H1 (cell line): ENCODE measurements at regions not wholly inside any gene's neighbourhood (a gene's known extent, or its start where the extent isn't known, plus 50 kb on each side); places are given as distances from the start of the nearest gene placed in this dataset.

Experiments used
- CTCF ChIA-PET: fragments of 300-600 bp; sonication (Branson Sonifier 250); formaldehyde crosslinking; loops from one replicate; lab custom pipeline; 2021; ENCODE audit not compliant: partially characterized antibody; lab: Charles Lee
- POLR2A ChIA-PET: fragments of 300-600 bp; sonication (Branson Sonifier 250); formaldehyde crosslinking; loops from one replicate; lab custom pipeline; 2021; ENCODE audit warnings: inconsistent platforms; ENCODE audit not compliant: partially characterized antibody; lab: Charles Lee
- DNase-seq, 2 experiments: peaks; one replicate each; pipeline versions ENCODE4 v3.0.0 to v3.0.0-alpha.2; 2010 to 2022; ENCODE audit warnings: low spot score in 2 of 2, low read depth in 1 of 2, mixed read lengths in 1 of 2
- FAIRE-seq: peaks from 2 replicates; lab custom pipeline; 2011; peaks lifted over from hg19 to GRCh38; lab: Jason Lieb, UNC
- H2AFZ ChIP-seq: 2 replicates; pipeline ENCODE4 v1.8.1; 2012; ENCODE audit warnings: low read length, inconsistent platforms
- H2AK5ac ChIP-seq: 2 replicates; pipeline ENCODE4 v1.6.1; 2013; ENCODE audit warnings: low read depth, low read length
- H2BK120ac ChIP-seq: replicated peaks from 2 replicates; pipeline ENCODE3; 2013; ENCODE audit warnings: low read depth, low read length, inconsistent platforms
- H2BK12ac ChIP-seq: 2 replicates; pipeline ENCODE4 v1.6.1; 2013; ENCODE audit warnings: low read depth, low read length
- H2BK15ac ChIP-seq: 2 replicates; pipeline ENCODE4 v1.6.1; 2013; ENCODE audit warnings: low read length
- H2BK20ac ChIP-seq: 2 replicates; pipeline ENCODE4 v1.6.1; 2013; ENCODE audit warnings: low read length
- H2BK5ac ChIP-seq: 2 replicates; pipeline ENCODE4 v1.6.1; 2013; ENCODE audit warnings: low read depth, low read length
- H3K14ac ChIP-seq: 2 replicates; pipeline ENCODE4 v1.6.1; 2013; ENCODE audit warnings: inconsistent platforms; ENCODE audit not compliant: insufficient read length
- H3K18ac ChIP-seq: 2 replicates; pipeline ENCODE4 v1.6.1; 2013; ENCODE audit warnings: low read length; ENCODE audit errors: extremely low read depth
- H3K23ac ChIP-seq: 2 replicates; pipeline ENCODE4 v1.6.1; 2013; ENCODE audit warnings: inconsistent platforms; ENCODE audit not compliant: insufficient read length
- H3K23me2 ChIP-seq: 2 replicates; pipeline ENCODE4 v1.6.1; 2013; ENCODE audit warnings: low read depth, low read length
- H3K27ac ChIP-seq: 2 replicates; pipeline ENCODE4 v1.6.1; 2011; ENCODE audit warnings: low read depth, low read length, inconsistent platforms
- H3K27me3 ChIP-seq, 4 experiments: replicated peaks in 1 of 4; 1 replicate in 1 of 4; 2 replicates in 3 of 4; pipeline versions ENCODE4 v1.6.1 to v1.8.1; 2011 to 2013; ENCODE audit warnings: low read length in 3 of 4, mild to moderate bottlenecking in 3 of 4, inconsistent platforms in 2 of 4, mixed read lengths in 2 of 4, moderate library complexity in 1 of 4; ENCODE audit not compliant: control insufficient read depth in 3 of 4, insufficient read depth in 3 of 4; ENCODE audit errors: extremely low read depth in 1 of 4
- H3K36me3 ChIP-seq, 4 experiments: 2 replicates each; pipeline versions ENCODE4 v1.6.1 to v1.8.1; 2011 to 2013; ENCODE audit warnings: mild to moderate bottlenecking in 4 of 4, low read length in 3 of 4, moderate library complexity in 2 of 4, control low read depth in 1 of 4, inconsistent platforms in 1 of 4; ENCODE audit not compliant: insufficient read depth in 4 of 4, control insufficient read depth in 2 of 4
- H3K4ac ChIP-seq: replicated peaks from 2 replicates; pipeline ENCODE3; 2013; ENCODE audit warnings: low read length, low read depth, mixed read lengths, inconsistent platforms; ENCODE audit not compliant: insufficient read length
- H3K4me1 ChIP-seq, 4 experiments: replicated peaks in 1 of 4; 1 replicate in 1 of 4; 2 replicates in 3 of 4; pipeline versions ENCODE4 v1.6.1 to v1.8.1; 2011 to 2013; ENCODE audit warnings: low read length in 3 of 4, inconsistent platforms in 2 of 4, mixed read lengths in 1 of 4; ENCODE audit not compliant: insufficient read depth in 4 of 4, control insufficient read depth in 3 of 4
- H3K4me2 ChIP-seq, 2 experiments: 2 replicates each; pipeline versions ENCODE4 v1.6.1 to v1.8.1; 2011 to 2013; ENCODE audit warnings: low read depth in 2 of 2, low read length in 2 of 2, control low read depth in 1 of 2, inconsistent platforms in 1 of 2, mild to moderate bottlenecking in 1 of 2; ENCODE audit not compliant: insufficient read depth in 1 of 2
- H3K4me3 ChIP-seq, 4 experiments: fragments of 200-600, 300-600 bp in 1 of 4; sonication (generic), shearing (Covaris generic), sonication (Bioruptor Twin) in 1 of 4; 2 replicates each; pipeline versions ENCODE4 v1.5.1 to v1.8.1; 2011 to 2016; ENCODE audit warnings: low read length in 4 of 4, low read depth in 3 of 4, control low read depth in 2 of 4, inconsistent platforms in 2 of 4, mild to moderate bottlenecking in 2 of 4, mixed read lengths in 1 of 4, moderate library complexity in 1 of 4; ENCODE audit not compliant: insufficient read depth in 2 of 4; ENCODE audit errors: extremely low read depth in 1 of 4
- H3K56ac ChIP-seq: replicated peaks from 2 replicates; pipeline ENCODE3; 2013; ENCODE audit warnings: low read depth, mild to moderate bottlenecking, mixed read lengths, low read length, inconsistent platforms; ENCODE audit not compliant: insufficient read length
- H3K79me1 ChIP-seq: 2 replicates; pipeline ENCODE4 v1.6.1; 2013; ENCODE audit warnings: low read depth, low read length, control low read depth
- H3K79me2 ChIP-seq, 2 experiments: 2 replicates each; pipeline versions ENCODE4 v1.6.1 to v1.8.1; 2012 to 2013; ENCODE audit warnings: low read length in 2 of 2, mild to moderate bottlenecking in 2 of 2, inconsistent platforms in 1 of 2; ENCODE audit not compliant: insufficient read depth in 2 of 2, control insufficient read depth in 1 of 2
- H3K9ac ChIP-seq, 4 experiments: replicated peaks in 1 of 4; 1 replicate in 1 of 4; 2 replicates in 3 of 4; pipeline versions ENCODE4 v1.6.1 to v1.8.1; 2011 to 2013; ENCODE audit warnings: low read depth in 3 of 4, low read length in 3 of 4, control low read depth in 2 of 4, mild to moderate bottlenecking in 2 of 4, moderate library complexity in 2 of 4, inconsistent platforms in 1 of 4; ENCODE audit errors: extremely low read depth in 1 of 4
- H3K9me3 ChIP-seq, 2 experiments: 2 replicates each; pipeline versions ENCODE4 v1.6.1 to v1.8.1; 2012 to 2013; ENCODE audit warnings: mild to moderate bottlenecking in 2 of 2, moderate library complexity in 2 of 2, control low read depth in 1 of 2, inconsistent platforms in 1 of 2, low read depth in 1 of 2, low read length in 1 of 2, mixed read lengths in 1 of 2; ENCODE audit not compliant: insufficient read depth in 2 of 2
- H4K20me1 ChIP-seq, 2 experiments: replicated peaks in 1 of 2; 2 replicates each; pipeline versions ENCODE3 to v1.8.1; 2011 to 2013; ENCODE audit warnings: inconsistent platforms in 2 of 2, low read length in 2 of 2, mild to moderate bottlenecking in 1 of 2; ENCODE audit not compliant: insufficient read depth in 2 of 2, control insufficient read depth in 1 of 2
- H4K5ac ChIP-seq: 2 replicates; pipeline ENCODE4 v1.6.1; 2013; ENCODE audit warnings: low read length, low read depth, mixed read lengths, inconsistent platforms; ENCODE audit not compliant: insufficient read length
- H4K8ac ChIP-seq: 2 replicates; pipeline ENCODE4 v1.8.0; 2013; ENCODE audit warnings: mild to moderate bottlenecking, moderate library complexity, low read length, inconsistent platforms; ENCODE audit not compliant: insufficient read depth; ENCODE audit errors: extremely low read depth
- H4K91ac ChIP-seq: replicated peaks from 2 replicates; pipeline ENCODE3; 2013; ENCODE audit warnings: low read length, mixed read lengths, inconsistent platforms; ENCODE audit not compliant: insufficient read length
- EP300 ChIP-seq, 2 experiments: IDR thresholded peaks; 1 replicate in 1 of 2; 2 replicates in 1 of 2; pipeline ENCODE4 v1.6.1; 2011 to 2012; ENCODE audit warnings: low read depth in 2 of 2, low read length in 2 of 2, mild to moderate bottlenecking in 2 of 2, borderline replicate concordance in 1 of 2, inconsistent platforms in 1 of 2, moderate library complexity in 1 of 2
- EZH2 ChIP-seq: fragments of 200-600 bp; sonication (generic); IDR thresholded peaks from 2 replicates; pipeline ENCODE4 v1.7.1; 2012; ENCODE audit warnings: low read depth, mild to moderate bottlenecking, moderate library complexity, low read length, inconsistent platforms; ENCODE audit not compliant: severe bottlenecking
- WGBS, 2 experiments: shearing (Covaris generic) in 1 of 2; methylation state at CpG; one replicate each; pipeline versions ENCODE4 v1.1.6 to v1.1.7; 2013 to 2015; ENCODE audit warnings: low lambda C conversion rate in 2 of 2, mixed read lengths in 2 of 2, inconsistent platforms in 1 of 2, low coverage in 1 of 2, missing lambda C conversion rate in 1 of 2; ENCODE audit not compliant: insufficient replicate concordance in 2 of 2, insufficient coverage in 1 of 2, insufficient read length in 1 of 2; ENCODE audit errors: extremely low coverage in 1 of 2, missing lambda C conversion rate in 1 of 2; 5-methylcytosine and 5-hydroxymethylcytosine counted together

- ChIA-PET POLR2A (no interaction called here), CTCF (interaction anchor here (1.0 kb wide), 1 partner anchor 440 kb away, joined by 3 read pairs; no protein-coding TSS in a partner anchor)
- Histone ChIP-seq H3K36me3 (no peaks in the 10 kb centered on the region), H3K27me3 (no peaks in the 10 kb centered on the region; a peak in 1 of 7 replicates), H4K5ac (no peak overlapping the region), H3K9ac (no peak overlapping the region), H2BK15ac (no peak overlapping the region), H3K27ac (no peak overlapping the region), H4K8ac (no peak overlapping the region), H2BK20ac (no peak overlapping the region), H3K23ac (no peak overlapping the region), H2BK120ac (no peak overlapping the region), H3K18ac (no peak overlapping the region), H3K4me1 (0 out of 7 replicates have a peak, but pooled peaks cover 0 to 5% (median 0%) of the 10 kb centered on the region in 4 experiments), H3K4ac (no peak overlapping the region), H3K4me2 (no peak overlapping the region), H2AFZ (no peak overlapping the region), H3K4me3 (no peak overlapping the region), H3K14ac (no peak overlapping the region), H3K23me2 (no peaks in the 10 kb centered on the region), H3K9me3 (no peaks in the 10 kb centered on the region), H2AK5ac (no peak overlapping the region), H4K20me1 (no peaks in the 10 kb centered on the region), H2BK5ac (no peak overlapping the region), H3K56ac (no peak overlapping the region), H2BK12ac (peak overlapping the region; percentile 50; the same call in 1 of the 2 replicates), H3K79me1 (no peaks in the 10 kb centered on the region), H4K91ac (no peak overlapping the region), H3K79me2 (no peaks in the 10 kb centered on the region)
- 93% methylated on average over 27 of the region's 27 CpGs; no CpG with 5 or more reads in 1 of the 2 experiments for WGBS, 2 experiments
- DNase-seq (no peak), FAIRE-seq (no peak)
- no peak for TF ChIP-seq EZH2
- no peak for TF ChIP-seq EP300 (IDR thresholded peaks at IDR 0.05; ENCODE audit: borderline replicate concordance in 1 of 2, low read depth in 2 of 2, low read length in 2 of 2)
Measured at GRCh38 chr10:1809139-1809741, 71.9 kb upstream of the ADARB2 start.
